Right kidney (tissue), 1 donor: ENCODE measurements at regions not wholly inside any gene's neighbourhood (a gene's known extent, or its start where the extent isn't known, plus 50 kb on each side); places are given as distances from the start of the nearest gene placed in this dataset.
A peak's percentile ranks its signal among the peaks of the same experiment; 100 is the strongest.
"Not testable (repeated sequence)": the region's sequence is repeated elsewhere in the genome, so short reads cannot be mapped to it uniquely, and the experiment has no call there.

ENCODE experiments used
- DNase-seq: peaks from one replicate; pipeline ENCODE4 v3.0.0-alpha.2; 2016

DNA sequence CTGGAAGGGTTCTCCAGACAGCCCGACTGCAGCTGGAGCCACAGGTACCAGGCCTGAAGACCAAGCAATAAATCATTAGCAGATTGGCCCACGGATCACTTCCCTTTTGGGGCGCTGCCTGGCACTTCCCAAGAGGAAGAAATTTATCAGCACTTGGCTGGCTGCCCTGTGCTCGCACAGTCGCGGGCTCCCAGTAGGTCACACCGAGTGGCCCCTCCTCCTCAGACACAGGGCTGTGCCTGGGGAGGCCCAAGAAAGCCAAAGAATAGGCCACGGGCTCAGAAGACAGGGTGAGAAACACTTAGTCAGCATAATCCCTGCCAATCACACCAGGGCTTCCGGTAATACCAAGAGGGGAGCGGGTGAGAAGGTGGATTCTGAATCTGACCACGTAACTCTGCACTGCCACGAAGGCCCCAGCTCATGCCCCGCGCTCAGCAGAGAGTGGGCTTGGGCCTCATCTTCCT lies 115.7 kb upstream of the MSX2 start:
- peak; percentile 38 for DNase-seq

GRCh38 chr5:174609116-174609515 lies 115.3 kb upstream of the MSX2 start:
- DNase-seq: no peak

DNA sequence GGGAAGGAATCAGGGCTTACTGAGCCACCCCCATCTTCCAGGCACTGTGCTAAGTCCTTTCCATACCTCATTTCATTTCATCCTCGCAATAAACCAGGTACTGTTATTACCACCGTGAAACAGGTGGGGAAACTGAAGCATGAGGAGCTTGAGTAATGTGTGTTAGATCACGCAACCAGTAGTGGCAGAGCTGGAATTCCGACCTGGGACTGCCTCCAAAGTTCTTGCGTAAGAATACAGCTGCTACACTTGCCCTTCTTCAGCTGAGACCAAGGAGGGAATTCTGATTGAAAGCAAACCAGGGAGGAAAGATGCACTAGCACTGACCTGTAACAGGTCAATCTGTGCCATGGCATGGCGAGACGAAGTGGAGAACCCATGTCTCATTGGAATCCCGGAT lies 113.4 kb upstream of the MSX2 start:
- DNase-seq: no peak

- no peak for DNase-seq
These were observed 111.7 kb upstream of the MSX2 start for GRCh38 chr5:174612686-174613085.

DNA sequence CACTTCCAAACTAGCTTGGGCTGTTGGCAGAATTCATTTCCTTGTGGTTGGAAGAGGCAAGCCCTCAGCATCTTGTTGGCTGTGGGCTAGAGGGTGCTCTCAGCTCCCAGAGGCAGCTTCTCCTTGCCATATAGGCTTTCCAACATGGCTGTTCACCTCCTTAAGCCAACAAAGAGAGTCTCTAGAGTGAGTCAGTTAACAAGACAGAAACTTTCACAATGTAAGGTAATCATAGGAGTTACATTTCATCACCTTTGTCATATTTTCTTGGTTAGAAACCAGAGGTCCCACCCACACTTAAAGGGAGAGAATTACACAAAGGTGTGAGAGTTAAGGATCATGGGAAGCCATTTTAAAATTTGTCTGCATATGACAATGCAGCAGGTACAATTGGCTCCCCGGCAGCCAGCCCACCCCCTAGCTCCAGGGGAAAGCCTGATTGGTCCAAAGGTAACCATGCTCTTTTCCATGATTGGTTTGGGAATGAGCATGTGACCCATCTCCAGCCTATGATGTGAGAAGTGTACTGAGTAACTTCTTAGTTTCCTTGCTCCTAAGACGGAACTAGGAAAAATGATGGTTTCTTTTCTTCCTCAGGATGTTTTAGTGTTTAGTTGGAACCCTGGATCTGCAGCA lies 109.8 kb upstream of the MSX2 start:
- no peak for DNase-seq

GRCh38 chr5:174616036-174616435 lies 108.3 kb upstream of the MSX2 start:
- DNase-seq: no peak

GRCh38 chr5:174617285-174617684 lies 107.1 kb upstream of the MSX2 start:
- no peak for DNase-seq

- no peak for DNase-seq
These were observed 106.5 kb upstream of the MSX2 start for GRCh38 chr5:174617910-174618309.

DNA sequence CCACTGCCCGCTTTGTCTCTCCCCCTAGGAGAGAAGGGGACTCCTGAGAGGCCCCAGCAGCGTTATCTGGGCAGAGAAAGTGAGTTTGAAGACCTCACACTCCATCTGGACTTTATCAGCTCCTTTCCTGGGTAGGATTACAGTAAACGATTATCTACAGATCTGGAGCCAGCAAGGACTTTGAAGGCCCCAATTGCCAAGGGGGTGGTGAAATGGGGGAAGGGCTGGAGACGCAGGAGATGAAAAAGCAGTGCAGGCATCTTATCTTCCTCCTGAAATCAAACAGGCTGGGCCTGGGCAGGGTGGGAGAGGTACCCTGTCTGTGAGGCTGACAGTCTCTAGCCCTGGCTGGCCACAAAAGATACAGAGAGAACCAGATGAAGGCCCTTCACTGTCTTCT lies 105.8 kb upstream of the MSX2 start:
- no peak for DNase-seq

- no peak for DNase-seq
These were observed 102.3 kb upstream of the MSX2 start for GRCh38 chr5:174622067-174622466.

DNA sequence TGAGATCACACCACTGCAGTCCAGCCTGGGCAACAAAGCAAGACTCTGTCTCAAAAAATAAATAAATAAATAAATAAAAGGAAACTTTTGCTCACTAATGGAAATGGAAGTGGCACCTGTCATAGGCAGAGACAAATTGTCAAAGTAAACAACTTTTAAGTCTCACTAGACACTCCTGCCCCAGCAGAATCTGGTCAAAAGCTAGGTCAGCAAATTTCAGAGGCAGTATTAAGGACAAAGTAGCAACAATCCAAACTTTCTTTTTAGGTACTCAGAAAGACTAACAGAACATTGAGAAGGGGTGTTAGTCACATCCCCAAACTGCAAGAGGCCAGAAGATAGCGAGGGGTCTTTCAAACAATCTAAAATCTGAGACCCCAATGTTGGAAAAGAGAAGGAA lies 101.4 kb upstream of the MSX2 start:
- no peak for DNase-seq

- DNase-seq: no peak
These were observed 100.9 kb upstream of the MSX2 start for GRCh38 chr5:174623433-174624019.

DNA sequence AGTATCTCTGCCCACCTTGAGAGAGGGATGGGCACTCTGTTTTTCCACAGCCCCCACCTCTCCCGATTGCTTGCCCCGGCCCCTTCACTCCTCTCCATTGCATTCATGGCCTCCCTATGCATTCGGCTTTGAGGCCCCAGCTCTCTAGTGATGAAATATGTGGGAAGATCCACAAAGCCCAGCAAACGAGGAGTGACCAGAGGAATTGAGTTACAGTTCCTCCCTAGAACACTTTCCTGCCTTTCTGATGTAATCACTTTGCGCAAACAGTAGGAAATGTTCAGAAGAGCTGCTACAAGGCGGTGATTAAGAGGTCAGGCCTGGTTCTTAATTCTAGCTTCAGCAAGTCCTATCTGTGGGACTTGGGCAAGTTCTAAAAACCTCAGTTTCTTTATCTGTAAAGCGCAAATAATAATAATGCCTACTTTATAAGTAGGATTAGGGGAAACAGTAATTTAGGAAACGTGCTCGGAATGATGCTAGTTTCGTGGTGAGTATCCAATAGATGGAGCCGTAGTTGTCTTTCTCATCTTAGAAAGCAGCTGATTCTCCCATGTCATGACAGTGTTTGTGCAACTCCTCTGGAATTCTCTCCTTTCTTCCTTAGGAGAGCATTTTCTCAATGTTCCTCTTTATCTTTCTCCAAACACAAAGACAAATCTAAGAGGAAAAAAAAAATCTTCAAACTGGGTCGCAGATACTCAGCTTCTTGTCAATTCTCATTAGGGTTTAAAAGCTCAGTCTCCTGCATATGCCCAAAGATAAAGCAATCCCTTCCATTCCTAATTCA lies 99.5 kb upstream of the MSX2 start:
- DNase-seq: peak; percentile 26

DNA sequence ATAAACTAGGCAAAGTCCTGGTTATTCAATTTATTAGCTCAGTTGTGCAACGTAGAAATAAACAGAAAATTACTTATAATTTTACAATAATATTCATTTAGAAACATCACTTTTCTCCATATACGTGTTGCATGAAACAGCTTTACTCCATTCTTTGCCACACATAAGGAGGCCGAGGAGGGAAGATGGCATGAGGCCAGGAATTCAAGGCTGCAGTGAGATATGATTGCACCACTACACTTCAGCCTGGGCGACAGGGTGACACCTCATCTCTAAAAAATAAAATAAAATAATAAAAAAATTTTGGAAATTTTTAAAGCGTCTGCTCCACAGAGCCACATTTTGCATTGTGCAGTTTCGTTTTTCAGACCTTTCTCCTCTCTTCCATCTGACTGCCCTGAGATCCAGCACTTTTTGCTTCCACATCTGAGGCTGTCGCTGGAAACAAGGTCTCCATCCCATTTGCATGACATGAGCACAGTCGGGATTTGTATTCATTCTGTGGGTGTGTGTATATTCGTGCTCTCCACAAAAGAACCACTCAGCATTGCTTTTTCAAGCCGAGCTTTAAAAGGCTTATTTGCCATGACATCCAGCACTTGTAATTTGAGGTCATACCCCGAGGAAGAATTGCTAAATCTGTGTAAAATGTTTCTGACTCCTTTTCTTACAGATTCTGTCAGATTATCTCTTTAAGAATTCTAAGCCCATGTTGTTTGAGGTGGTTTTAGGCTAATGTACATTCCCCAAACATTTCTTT lies 98.6 kb upstream of the MSX2 start:
- DNase-seq: no peak

DNA sequence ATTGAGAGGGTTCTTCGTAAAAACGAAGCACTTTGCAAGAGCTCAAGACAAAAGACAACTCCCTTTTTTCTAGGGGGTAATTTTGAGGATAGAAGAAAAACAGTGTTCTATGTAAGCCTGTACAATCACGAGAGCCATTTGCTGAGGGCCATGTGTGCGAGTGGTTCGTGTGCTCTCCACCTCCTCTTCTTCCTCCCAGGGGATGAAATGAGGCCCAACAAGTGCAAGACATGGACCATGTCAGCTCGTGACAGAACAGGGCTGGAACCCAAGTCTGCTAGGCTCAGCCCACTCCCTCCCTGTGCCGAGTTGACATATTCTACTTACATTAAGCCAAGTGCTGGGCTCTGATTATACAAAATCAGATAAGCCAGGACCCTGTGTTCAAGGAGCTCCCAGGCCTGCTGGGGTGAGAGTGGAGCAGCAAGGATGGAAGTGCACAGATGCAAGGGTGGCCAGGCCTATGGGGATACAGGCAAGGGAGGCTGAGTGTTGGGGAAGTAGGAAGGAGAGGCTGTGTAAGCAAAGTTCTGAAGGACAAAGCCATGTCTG lies 97.9 kb upstream of the MSX2 start:
- no peak for DNase-seq

GRCh38 chr5:174636094-174636493 lies 88.3 kb upstream of the MSX2 start:
- no peak for DNase-seq

DNA sequence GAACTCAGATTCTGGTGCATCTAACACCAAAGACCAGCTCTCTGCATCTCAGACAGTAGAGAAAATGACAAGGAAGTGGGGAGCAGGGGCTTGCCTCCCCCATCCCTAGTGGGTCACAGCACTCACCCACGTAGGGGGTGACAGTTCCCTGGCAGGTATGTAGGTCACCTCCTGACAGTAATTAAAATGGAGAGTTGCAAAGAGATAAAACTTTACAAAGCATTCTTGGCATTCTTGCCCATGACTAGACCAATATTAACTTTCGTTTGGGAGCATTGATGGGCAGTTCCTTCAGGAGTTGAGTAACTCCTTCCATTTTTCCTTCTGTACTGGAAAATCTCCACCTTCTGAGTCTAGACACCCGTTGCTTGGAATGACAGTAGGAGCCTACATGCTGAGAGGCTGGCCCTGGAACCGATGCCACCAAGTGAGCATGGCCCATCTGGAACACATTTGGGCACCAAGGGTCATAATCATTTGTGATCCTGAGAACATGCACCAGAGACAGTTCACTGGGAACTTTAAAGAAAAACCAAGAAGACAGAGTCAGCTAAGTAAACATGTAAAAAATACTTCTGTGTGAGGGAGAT lies 81.5 kb upstream of the MSX2 start:
- no peak for DNase-seq

- no peak for DNase-seq
These were observed 79.9 kb upstream of the MSX2 start for GRCh38 chr5:174644436-174644835.

- no peak for DNase-seq
These were observed 79.5 kb upstream of the MSX2 start for GRCh38 chr5:174644923-174645322.

DNA sequence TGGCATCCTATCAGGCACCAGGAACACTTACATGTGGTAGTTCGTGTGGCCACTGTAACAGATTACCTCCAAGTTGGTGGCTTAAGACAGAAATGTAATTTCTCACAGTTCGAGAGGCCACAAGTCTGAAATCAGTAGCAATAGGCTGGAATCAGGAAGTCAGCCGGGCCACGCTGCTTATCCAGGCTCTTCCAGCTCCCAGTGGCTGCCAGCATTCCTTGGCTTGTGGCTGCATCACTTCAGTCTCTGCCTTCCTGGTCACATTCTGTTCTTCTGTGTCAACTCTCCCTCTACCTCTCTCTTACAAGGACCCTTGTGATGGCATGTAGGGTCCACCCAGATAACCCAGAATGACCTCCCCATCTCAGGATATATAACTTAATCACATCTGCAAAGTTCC lies 78.7 kb upstream of the MSX2 start:
- no peak for DNase-seq

- DNase-seq: not testable (repeated sequence)
These were observed 75.8 kb upstream of the MSX2 start for GRCh38 chr5:174648618-174649017.

- no peak for DNase-seq
These were observed 75.0 kb upstream of the MSX2 start for GRCh38 chr5:174649391-174649790.
